ENCODE measurements at regions not wholly inside any gene's neighbourhood (a gene's known extent, or its start where the extent isn't known, plus 50 kb on each side); places are given as distances from the start of the nearest gene placed in this dataset.

DNA sequence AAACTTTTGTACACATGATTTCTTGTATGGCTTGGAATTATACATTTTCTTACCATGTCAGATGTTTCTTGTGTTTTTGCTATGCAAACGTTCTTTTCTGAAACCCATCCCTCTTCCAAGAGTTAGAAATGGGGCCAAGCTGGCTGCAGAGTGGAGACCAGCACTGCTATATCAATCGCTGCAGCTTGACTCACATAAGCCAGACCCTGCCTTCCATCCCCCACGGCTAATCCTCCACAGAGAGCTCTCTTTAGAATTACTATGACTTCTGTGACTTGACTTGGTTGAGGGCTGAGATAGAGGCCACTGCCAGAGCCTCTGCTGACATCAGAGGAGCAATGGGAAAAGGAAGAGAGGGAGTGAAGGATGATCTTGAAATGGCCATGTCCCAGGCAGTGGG, 147.9 kb downstream of the DACT1 start:
- DNase-seq, result no peak

DNA sequence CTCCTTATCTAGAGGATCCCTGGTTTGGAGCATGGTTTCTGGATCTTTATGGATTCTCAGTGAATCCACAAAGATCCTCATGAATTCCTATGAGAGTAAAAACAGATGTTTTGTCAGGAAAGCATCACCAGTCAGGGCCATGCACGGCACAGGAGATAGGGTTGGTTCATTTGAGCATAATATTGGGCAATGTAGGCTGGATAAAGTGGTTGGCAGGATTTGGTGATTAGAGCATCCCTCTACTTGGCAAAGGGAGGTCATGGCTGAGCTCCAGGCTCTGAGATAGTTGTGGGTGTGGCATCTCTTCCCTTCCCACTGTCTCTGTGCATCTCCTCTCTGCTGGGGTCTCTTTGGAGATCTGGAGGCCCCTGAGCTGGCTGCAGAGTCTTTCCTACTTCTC, 149.8 kb downstream of the DACT1 start:
- no peak for DNase-seq

DNA sequence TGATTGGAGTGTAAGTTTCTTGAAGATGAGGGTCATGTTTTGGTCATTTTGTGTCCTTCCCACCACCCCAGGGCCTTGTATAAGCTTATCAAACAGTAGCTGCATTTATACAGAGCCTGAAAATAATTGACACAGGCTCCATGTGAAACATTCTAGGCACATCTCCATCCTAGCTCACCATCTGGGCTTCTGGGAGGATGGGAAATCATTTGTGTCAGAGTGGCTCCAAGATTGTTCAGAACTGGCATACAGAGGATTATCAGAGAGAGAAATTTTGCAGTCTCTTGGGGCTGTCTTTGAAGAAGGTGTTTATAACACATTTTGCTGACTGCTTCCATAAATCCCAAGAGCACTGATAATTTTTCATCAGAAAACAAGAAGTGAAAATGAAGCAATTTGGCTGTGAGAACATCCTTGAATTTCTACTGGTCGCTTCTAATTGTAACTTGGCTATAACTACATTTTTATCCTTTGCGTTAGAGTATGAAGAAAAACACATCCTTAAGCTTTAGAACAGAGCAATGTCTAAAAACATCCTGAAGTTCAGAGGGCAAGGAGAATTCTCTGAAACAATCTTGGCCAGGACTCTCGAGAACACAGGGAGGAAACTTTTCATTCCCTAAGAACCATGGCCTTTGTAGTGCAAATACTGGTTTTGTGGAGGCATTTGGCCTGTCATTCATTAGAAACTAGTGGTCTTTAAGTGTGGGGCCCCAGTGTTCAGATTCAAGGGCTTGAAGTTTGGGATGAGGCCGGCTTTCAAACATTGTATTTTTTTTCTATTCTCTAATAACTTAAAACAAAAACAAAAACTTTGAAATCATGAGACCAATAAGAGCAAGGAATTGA, 151.1 kb downstream of the DACT1 start:
- DNase-seq, result no peak

- DNase-seq, result no peak
These were observed 152.0 kb downstream of the DACT1 start for GRCh38 chr14:58789736-58790135.

GRCh38 chr14:58792416-58792815, 154.7 kb downstream of the DACT1 start:
- DNase-seq, result no peak

- no peak for DNase-seq
These were observed 155.5 kb downstream of the DACT1 start for GRCh38 chr14:58793131-58793740.

GRCh38 chr14:58794993-58795762, 157.4 kb downstream of the DACT1 start:
- no peak for DNase-seq

- no peak for DNase-seq
These were observed 158.7 kb downstream of the DACT1 start for GRCh38 chr14:58796242-58797009.

- DNase-seq, result peak in 1 of 2 experiments; percentile 16
These were observed 159.3 kb downstream of the DACT1 start for GRCh38 chr14:58797010-58797429.

DNA sequence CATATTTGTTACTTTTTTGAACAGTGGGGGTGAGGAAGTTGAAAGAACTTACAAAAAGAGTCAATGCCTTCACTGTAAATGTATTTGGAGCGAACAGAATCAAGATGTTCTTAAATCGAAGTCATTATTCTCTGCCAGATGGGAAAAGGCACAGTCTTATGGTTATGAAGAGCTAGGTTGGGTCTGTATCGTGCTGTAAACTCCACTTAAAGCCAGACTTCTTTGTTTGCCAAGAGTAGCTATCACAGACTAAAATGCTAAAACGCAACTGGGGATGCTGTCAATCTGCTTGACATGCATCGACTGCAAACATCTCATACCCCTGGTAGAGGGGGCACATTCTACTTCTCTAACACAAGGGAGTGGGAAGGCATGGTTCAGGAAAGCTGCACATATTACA, 160.4 kb downstream of the DACT1 start:
- DNase-seq, result no peak

GRCh38 chr14:58801086-58801485, 163.3 kb downstream of the DACT1 start:
- no peak for DNase-seq

DNA sequence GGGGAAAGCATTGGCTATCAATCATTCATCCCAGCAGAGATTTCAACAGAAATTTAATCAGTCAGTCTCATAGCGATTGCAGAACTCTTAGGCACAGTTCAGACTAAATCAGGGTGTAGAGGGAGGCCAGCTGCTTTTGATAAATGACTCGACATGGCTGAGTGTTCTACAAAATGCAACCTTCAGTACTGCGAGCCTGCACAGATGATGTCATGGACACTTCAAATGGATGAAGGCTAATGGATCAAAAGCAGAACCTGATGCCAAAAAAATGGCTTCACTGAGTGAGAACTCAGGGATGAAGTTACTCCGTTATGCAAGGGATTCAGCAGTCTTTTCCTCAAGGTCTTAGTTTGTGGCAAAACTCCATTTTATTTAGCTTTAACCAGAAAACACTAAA, 167.3 kb downstream of the DACT1 start:
- DNase-seq, result no peak

DNA sequence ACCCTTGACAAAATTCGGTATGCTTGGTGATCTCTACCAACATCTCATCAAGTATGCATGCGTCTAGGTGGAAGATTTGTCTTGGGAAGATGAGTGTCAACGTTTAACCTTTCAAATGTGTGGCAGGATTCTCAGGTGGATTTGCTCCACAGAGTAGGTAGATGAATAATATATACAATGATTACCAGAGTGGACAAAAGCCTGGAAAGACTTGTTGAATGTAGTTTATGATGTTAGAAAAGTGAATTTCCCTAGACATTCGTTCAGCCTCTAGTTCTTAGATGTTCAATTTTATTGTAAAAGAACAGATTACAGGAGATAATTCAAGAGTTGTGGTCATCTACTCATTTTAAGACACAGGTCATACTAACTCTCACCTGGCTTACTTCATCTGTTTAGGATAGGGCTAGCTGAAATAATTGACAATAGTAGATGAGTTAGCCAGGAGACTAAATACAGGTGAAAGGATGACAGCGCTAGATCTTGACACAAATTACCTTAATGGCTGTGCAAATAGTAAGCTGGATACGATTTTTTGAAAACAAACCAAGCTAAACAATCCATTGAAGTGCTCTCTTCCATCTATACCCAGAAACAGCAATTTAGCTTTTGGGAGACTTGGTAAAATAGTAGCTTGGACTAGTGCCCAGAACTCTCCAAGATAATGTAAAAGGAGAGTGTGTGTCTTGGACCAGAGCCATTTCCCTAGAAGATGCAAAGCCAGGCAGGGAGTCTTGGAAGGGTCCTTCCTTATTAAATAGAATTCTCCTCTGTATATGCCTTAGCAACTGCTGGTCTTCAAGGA, 168.0 kb downstream of the DACT1 start:
- no peak for DNase-seq

GRCh38 chr14:58807191-58807590, 169.4 kb downstream of the DACT1 start:
- DNase-seq, result no peak

DNA sequence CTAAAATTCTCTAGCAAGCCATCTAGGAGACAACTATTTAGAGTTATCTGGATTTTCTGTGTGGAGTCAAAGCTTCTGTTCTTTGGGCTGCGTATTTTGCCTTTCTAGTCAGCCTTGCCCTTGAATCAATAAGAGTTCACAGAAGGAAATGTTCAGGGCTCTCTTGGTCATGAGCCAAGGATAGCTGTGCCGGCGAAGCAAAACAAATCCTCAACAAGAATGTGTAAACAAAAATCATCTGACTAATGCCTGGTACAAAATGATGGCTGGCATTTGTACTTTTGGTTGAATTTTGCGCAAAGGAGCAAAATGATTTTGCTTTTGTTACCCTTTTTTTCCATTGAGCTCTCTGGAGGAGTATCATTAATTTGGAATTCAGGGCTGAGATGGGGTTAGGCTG, 171.1 kb downstream of the DACT1 start:
- DNase-seq, result no peak

DNA sequence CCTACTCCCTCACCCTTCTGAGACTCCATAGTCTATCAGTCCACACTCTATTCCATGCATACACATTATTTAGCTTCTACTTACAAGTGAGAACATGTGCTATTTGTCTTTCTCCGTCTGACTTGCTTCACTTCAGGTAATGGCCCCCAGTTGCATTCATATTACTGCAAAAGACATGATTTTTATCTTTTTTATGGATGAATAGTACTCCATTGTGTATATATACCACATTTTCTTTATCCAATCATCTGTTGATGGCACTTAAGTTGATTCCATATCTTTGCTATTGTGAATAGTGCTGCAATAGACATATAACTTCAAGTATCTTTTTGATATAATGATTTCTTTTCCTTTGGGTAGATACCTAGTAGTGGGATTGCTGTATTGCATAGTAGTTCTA, 171.8 kb downstream of the DACT1 start:
- no peak for DNase-seq

GRCh38 chr14:58812050-58812910, 174.5 kb downstream of the DACT1 start:
- no peak for DNase-seq

- DNase-seq, result no peak
These were observed 176.0 kb downstream of the DACT1 start for GRCh38 chr14:58813745-58814144.

- DNase-seq, result no peak
These were observed 176.7 kb downstream of the DACT1 start for GRCh38 chr14:58814466-58814865.

GRCh38 chr14:58815161-58815701, 177.5 kb downstream of the DACT1 start:
- DNase-seq, result no peak

- DNase-seq, result no peak
These were observed 178.0 kb downstream of the DACT1 start for GRCh38 chr14:58815794-58816193.
